ENCODE measurements at regions not wholly inside any gene's neighbourhood (a gene's known extent, or its start where the extent isn't known, plus 50 kb on each side); places are given as distances from the start of the nearest gene placed in this dataset.

DNA sequence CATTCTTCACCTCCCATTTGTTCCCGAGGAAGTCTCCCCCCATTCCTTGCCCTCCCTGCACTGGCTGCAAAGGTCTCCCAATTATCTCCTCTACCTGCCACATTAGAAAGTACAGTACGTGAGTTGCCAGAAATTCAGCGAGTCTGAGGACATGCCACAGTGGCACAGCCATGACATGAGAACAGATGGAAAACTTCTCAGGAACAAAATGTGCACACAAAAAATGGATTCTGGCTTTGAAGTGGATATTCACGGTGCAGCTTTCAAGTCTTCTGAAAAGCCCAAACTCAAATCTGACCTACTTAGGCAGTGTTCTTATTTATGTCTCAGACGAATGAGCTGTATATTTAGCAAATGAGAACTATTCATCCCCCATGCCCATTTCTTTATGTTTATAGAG is 269.1 kb upstream of the ARID1B start:
- TF ChIP-seq, protein P1, sequence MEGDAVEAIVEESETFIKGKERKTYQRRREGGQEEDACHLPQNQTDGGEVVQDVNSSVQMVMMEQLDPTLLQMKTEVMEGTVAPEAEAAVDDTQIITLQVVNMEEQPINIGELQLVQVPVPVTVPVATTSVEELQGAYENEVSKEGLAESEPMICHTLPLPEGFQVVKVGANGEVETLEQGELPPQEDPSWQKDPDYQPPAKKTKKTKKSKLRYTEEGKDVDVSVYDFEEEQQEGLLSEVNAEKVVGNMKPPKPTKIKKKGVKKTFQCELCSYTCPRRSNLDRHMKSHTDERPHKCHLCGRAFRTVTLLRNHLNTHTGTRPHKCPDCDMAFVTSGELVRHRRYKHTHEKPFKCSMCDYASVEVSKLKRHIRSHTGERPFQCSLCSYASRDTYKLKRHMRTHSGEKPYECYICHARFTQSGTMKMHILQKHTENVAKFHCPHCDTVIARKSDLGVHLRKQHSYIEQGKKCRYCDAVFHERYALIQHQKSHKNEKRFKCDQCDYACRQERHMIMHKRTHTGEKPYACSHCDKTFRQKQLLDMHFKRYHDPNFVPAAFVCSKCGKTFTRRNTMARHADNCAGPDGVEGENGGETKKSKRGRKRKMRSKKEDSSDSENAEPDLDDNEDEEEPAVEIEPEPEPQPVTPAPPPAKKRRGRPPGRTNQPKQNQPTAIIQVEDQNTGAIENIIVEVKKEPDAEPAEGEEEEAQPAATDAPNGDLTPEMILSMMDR (conservative IDR thresholded peaks at IDR 0.05 in 1 of 2, IDR thresholded peaks at IDR 0.05 in 1 of 2; ENCODE audit: extremely low read depth in 1 of 2, insufficient read depth in 1 of 2, low read depth in 1 of 2, low read length in 2 of 2), result no peak
- TF ChIP-seq EZH2 (IDR thresholded peaks at IDR 0.05; ENCODE audit: borderline replicate concordance, low read length), result no peak

Data from mammary epithelial cell (primary cell).